NCI-H446 (cell line): ENCODE measurements at regions not wholly inside any gene's neighbourhood (a gene's known extent, or its start where the extent isn't known, plus 50 kb on each side); places are given as distances from the start of the nearest gene placed in this dataset.
"Not testable (repeated sequence)": the region's sequence is repeated elsewhere in the genome, so short reads cannot be mapped to it uniquely, and the experiment has no call there.

ENCODE experiments used
- DNase-seq, 2 experiments: peaks; one replicate each; lab custom pipeline; 2025; lab: John Stamatoyannopoulos, UW

- no peak for DNase-seq
Measured at GRCh38 chr6:94217836-94218235, 798.5 kb upstream of the EPHA7 start.

DNA sequence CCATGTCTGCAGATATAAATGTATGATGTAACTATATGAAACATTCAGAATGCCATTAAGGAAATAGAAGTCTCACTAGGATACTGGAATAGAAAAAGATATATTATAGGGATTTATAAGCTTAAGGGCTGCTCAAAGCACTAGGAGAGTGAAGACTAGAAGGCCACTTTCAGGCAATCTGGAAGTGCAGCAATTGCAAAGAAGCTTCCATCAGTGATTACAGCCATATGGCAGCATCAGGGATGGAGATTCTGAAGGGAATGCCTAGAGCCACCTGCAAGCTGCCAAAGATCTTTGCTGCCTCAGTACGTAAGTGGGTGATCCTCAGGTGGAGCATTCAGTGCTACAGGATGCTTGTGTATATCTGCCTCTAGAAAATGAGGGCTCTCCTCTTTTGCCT is 796.2 kb upstream of the EPHA7 start:
- peak in 1 of 2 experiments; percentile 5 for DNase-seq

- no peak for DNase-seq
Measured at GRCh38 chr6:94213226-94213625, 793.9 kb upstream of the EPHA7 start.

GRCh38 chr6:94196891-94197290 is 777.5 kb upstream of the EPHA7 start:
- DNase-seq, result peak in 1 of 2 experiments; percentile 61

GRCh38 chr6:94190030-94190429 is 770.7 kb upstream of the EPHA7 start:
- DNase-seq, result no peak

DNA sequence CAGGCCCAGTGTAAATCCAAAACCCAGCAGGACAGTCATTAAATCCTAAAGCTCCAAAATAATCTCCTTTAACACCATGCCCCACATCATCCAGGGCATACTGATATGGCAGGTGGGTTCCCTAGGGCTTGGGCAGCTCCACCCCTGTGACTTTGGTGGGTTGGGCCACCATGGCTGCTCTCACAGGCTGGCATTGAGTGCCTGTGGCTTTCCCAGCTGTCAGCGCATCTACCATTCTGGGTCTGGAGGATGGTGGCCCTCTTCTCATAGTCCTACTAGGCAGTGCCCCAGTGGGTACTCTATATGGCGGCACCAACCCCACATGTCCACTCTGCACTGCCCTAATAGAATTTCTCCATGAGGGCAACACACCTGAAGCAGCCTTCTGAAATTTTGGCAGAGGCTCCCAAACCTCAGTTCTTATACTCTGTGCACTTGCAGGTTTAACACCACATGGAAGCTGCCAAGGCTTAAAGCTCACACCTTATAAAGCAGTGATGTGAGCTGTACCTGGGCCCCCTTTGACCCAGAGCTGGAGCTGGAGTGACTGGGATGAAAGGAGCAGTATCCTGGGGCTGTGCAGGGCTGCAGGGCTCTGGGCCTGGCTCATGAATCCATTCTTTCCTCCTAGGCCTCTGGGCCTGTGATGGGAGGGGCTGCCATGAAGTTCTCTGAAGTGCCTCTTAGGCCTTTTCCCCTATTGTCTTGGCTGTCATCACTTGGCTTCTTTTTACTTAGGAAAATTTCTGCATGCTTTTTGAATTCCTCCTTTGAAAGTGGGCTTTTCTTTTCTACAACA is 765.5 kb upstream of the EPHA7 start:
- no peak for DNase-seq

- DNase-seq, result no peak
Measured at GRCh38 chr6:94177429-94177828, 758.1 kb upstream of the EPHA7 start.

DNA sequence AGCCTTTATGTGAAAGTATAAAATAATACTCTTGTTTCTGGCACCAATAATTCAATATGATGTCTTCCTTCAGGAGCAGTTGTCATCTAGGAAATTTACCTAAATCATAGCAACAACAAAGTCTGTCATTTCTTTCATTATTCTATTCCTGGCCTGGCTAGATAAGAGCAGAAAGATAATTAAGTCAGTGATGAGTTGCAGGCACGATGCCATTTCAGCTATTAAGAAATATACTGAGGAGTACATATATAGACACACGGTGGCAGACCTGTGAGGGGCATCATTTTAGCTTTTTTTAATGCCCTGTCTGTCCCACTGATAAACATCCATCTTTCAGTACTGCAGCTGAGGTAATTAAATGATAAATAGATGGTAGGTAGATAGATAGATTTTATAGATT is 756.1 kb upstream of the EPHA7 start:
- no peak for DNase-seq

GRCh38 chr6:94163877-94164276 is 744.5 kb upstream of the EPHA7 start:
- DNase-seq, result no peak

DNA sequence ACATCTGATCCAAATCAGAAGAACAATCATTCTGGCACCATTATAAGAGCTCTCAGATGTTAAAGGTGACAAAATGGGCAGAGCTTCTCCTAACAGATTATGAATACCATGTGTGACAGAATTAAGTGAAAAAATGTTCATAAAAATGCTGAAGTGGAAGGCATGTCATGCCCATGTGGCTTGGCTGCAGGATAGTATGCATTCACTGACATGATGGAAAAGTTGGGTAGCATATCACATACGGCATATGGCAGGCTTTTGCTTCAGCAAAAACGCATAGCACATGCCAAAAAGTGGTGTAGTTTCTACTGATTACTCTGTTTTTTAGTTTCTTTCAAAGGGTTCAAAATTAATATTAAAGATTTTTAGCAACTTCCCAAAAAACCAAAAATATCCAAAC is 731.5 kb upstream of the EPHA7 start:
- peak in 1 of 2 experiments; percentile 70 for DNase-seq

DNA sequence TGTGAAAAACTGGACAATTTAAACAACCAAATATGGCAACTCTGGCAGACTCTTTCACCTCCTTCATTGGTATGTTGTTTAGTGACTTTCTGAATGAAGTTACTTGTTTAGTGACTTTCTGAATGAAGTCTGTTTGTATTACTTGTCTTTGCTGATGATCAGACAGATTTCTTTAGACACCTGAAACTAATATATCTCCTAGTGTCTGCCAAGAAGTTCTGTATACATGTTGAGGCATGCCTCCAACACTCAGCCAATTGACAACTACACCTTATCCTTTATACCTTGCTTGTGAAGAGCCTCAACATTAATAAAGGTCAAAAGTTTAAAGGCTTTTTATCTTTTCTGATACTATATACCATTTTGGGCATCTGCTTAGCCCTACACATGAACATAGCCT is 725.4 kb upstream of the EPHA7 start:
- no peak for DNase-seq

GRCh38 chr6:94137178-94137577 is 717.8 kb upstream of the EPHA7 start:
- DNase-seq, result not testable (repeated sequence)

GRCh38 chr6:94133106-94133505 is 713.7 kb upstream of the EPHA7 start:
- DNase-seq, result no peak

GRCh38 chr6:94131271-94131670 is 711.9 kb upstream of the EPHA7 start:
- DNase-seq, result no peak

DNA sequence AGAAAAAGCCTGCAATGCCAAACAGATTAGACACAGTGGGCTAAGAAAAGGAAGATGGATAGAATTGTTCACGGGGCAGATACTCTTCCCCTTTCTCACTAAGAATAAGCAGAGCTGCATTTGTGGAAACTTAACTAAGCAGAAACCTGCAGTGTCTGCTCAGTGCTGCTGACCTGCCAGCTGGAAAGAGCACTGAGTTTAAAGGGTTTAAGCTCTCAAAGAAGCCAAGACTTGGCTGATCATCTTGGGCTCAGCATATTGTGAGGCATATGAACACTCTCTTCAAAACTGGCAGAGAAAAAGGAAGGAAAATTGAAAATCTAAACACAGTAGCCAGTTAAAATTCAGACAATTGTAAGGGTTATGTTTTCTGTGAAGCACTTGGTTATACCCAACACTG is 711.1 kb upstream of the EPHA7 start:
- peak; percentile 71 to 89 for DNase-seq

DNA sequence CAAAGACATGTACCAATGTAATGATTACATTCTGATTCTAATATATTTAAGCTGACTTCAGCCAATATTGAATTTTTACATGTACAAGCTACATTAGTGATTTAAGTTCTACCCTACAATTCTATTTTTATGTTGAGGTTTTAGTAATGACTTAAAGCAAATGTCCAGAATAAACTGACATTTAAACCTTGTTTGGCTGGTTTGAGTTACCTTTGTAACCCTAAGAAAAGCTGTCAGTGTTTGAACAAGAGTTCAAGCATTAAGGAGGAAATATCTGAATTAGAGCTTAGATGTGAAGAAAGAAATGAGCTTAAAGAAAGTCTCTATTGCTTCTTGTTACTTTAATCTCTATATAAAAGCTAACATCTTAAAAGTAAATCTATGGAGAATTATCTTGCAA is 710.6 kb upstream of the EPHA7 start:
- DNase-seq, result no peak

- no peak for DNase-seq
Measured at GRCh38 chr6:94127716-94128115, 708.4 kb upstream of the EPHA7 start.

DNA sequence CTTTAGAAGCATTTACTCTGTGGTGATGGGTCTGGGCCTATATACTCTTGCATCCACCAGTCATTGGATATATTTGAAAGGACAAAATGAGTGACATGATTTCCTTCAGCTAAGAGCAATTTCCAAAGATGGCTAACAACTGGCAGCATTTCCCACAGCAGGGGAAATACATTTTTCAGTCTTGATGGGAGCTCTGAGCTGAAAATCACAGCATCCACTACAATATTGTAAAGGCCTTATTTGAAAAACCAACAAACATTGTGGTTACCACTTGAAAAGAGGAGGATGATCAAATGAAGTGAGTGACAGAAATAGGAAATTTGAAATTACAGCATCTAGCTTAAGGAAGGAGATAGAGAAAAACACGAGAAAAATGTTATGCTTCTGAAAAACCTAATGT is 705.0 kb upstream of the EPHA7 start:
- DNase-seq, result no peak

DNA sequence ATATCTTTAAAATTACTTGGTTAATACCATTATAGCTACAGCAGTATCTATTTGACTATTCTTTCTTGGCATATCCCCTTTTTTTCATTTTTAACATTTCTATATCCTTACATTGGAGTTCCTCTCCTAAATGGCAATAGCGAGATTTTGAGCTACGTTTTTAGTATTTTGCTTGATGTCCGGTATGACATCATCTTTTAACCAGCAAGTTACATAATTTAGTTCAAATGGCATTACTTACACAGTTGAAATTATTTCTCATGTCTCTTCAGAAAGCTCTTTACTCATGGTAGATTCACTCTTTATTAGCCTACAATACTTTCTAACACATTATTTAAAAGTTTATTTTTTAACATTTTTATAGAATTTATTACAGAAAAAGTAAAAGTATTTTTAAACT is 701.7 kb upstream of the EPHA7 start:
- no peak for DNase-seq

GRCh38 chr6:94099072-94099471 is 679.7 kb upstream of the EPHA7 start:
- no peak for DNase-seq

GRCh38 chr6:94095961-94096360 is 676.6 kb upstream of the EPHA7 start:
- no peak for DNase-seq

GRCh38 chr6:94089941-94090340 is 670.6 kb upstream of the EPHA7 start:
- DNase-seq, result no peak

DNA sequence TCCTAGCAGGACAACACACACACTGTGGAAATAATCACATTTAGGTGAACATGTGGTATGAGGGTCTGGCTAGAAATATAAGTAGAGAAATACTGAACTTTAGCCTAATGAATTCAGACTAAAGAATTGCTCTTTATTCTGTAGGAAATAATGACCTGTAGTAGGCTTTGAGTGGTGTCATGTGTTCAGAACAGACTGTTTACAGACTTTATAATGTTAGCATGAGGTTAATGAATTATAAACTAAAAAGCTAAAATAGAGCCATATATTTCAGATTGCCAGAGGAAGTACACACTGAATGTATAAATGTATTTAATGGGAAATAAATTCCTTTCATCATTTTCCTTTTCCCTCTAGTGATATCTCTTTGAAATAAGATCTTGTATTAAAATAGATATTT is 669.5 kb upstream of the EPHA7 start:
- DNase-seq, result no peak

- no peak for DNase-seq
Measured at GRCh38 chr6:94074764-94075163, 655.4 kb upstream of the EPHA7 start.
